BLaER1 treated with 17β-estradiol and CSF1 and Interleukin-3, amounts not matched to agents 10 nM and 100 nM (cell line): ENCODE measurements at regions not wholly inside any gene's neighbourhood (a gene's known extent, or its start where the extent isn't known, plus 50 kb on each side); places are given as distances from the start of the nearest gene placed in this dataset.

ENCODE experiments used
- H3K27ac ChIP-seq, 11 experiments: shearing (Covaris generic); formaldehyde crosslinking; 2 replicates each; pipeline ENCODE4 v1.8.1; 2022
- H3K27me3 ChIP-seq, 11 experiments: shearing (Covaris generic); formaldehyde crosslinking; 2 replicates each; pipeline ENCODE4 v1.8.1; 2022
- H3K36me3 ChIP-seq, 11 experiments: shearing (Covaris generic); formaldehyde crosslinking; 2 replicates each; pipeline ENCODE4 v1.8.1; 2022
- H3K4me1 ChIP-seq, 10 experiments: shearing (Covaris generic); formaldehyde crosslinking; 2 replicates each; pipeline ENCODE4 v1.8.1; 2022
- H3K4me2 ChIP-seq, 11 experiments: shearing (Covaris generic); formaldehyde crosslinking; 2 replicates each; pipeline ENCODE4 v1.8.1; 2022
- H3K4me3 ChIP-seq, 10 experiments: shearing (Covaris generic); formaldehyde crosslinking; 2 replicates each; pipeline ENCODE4 v1.8.1; 2022
- H3K9ac ChIP-seq, 11 experiments: shearing (Covaris generic); formaldehyde crosslinking; 2 replicates each; pipeline ENCODE4 v1.8.1; 2022
- H3K9me3 ChIP-seq, 11 experiments: shearing (Covaris generic); formaldehyde crosslinking; replicated peaks in 1 of 11; 2 replicates each; pipeline ENCODE4 v1.8.1; 2022
- H4K20me1 ChIP-seq, 11 experiments: shearing (Covaris generic); formaldehyde crosslinking; 2 replicates each; pipeline ENCODE4 v1.8.1; 2022
- Cebpa-rat ChIP-seq, 11 experiments: shearing (Covaris generic); IDR thresholded peaks; 2 replicates each; pipeline ENCODE4 v1.8.1; 2022

DNA sequence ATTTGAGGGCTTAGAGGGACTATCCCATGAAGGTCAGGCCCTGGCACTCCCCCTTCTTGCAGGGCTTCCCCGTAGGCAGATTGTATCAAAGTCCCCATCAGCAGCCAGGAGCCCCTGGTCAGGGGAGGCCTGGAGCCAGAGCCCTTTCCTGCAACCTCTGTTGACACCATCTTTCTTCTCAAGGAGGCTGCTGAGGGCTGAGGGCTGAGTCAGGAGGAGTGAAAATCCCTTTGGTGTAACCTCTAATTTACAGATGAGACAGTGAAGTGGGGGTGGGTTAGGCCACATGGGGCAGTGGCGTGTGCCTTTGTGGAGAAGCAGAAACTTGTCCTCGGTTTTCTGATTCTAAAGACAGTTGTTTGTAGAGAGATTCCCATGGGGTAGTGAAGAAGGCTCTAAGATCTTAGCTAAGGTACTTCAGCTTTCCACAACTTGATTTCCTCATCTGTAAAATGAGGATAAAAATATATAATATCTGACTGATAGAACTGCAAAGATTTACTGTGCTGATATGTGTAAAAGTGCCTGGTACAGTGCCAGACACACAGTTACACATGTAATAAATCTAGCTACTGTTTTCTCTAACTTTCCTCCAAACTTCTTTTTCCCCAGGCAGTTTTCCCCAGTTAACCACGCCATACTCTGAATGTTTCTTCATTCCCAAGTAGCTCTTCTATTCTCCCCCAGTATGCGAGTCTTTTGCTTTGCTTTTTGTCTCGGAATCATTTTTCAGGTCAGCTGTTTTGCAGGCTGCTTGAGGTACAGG is 249.4 kb upstream of the TPM1 start:
- Histone ChIP-seq H3K36me3 (no peaks in the 10 kb centered on the region; a peak in 1 of 22 replicates), H3K4me3 (no peak overlapping the region), H3K27ac (peak overlapping the region in 3 of 11 experiments; percentile 4 to 40 (median 38); a peak in 2 of 22 replicates), H3K4me2 (peak overlapping the region in 9 of 11 experiments; percentile 34 to 88 (median 77); a peak in 18 of 22 replicates), H4K20me1 (no peaks in the 10 kb centered on the region), H3K4me1 (peaks cover 0 to 51% (median 37%) of the 10 kb centered on the region in 10 experiments; a peak in 16 of 20 replicates), H3K9me3 (no peaks in the 10 kb centered on the region), H3K9ac (peak overlapping the region in 1 of 11 experiments; percentile 23; a peak in 1 of 22 replicates), H3K27me3 (no peaks in the 10 kb centered on the region)
- TF ChIP-seq Cebpa-rat (IDR thresholded peaks at IDR 0.05), result no peak

DNA sequence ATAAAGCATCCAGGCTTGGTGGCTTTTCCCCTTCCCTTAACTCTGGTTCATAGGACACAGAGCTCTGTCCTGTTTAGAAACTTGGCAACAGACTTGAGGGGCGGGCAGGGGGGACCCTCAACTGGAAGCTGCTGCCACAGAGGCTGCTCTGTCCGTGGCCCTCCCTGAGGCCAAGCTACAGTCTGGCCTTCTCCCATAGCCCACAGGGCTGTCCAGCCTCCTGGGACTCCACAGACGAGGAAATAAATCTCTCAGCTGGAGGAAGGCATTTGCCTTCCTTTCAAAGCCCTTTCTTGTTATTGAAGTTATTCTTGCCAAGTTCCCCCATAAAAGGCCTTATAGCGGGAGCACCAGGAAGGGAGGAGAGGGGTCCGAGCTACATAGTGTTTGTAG is 248.8 kb upstream of the TPM1 start:
- no peaks in the 10 kb centered on the region for H3K27me3 ChIP-seq
- H3K9me3 ChIP-seq, result no peaks in the 10 kb centered on the region
- TF ChIP-seq Cebpa-rat (IDR thresholded peaks at IDR 0.05), result no peak
- no peaks in the 10 kb centered on the region; a peak in 1 of 22 replicates for H3K36me3 ChIP-seq
- no peak overlapping the region for H3K9ac ChIP-seq
- no peak overlapping the region for H3K4me3 ChIP-seq
- peak overlapping the region in 8 of 11 experiments; percentile 5 to 88 (median 78); a peak in 14 of 22 replicates for H3K4me2 ChIP-seq
- H3K27ac ChIP-seq, result no peak overlapping the region
- H4K20me1 ChIP-seq, result no peaks in the 10 kb centered on the region
- peaks cover 0 to 51% (median 37%) of the 10 kb centered on the region in 10 experiments; a peak in 16 of 20 replicates for H3K4me1 ChIP-seq

DNA sequence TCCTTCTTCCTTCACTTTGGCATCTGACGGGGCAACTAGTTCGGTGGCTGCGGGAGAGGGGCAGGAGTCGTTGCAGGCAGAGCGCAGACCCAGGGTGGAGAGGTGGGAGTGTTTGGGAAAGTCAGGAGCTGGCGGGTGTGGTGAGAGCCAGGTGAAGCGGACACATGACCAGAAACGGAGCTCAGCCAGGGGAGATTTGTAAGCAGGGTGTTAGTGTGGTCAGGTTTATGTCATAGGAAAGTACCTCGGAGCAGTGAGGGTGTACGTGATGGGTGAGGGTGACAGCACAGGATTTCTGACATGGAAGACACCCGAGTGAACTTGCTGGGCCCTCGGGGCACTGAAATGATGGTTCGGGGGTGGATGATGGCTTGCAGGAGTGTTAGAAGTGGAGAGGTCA is 247.4 kb upstream of the TPM1 start:
- Histone ChIP-seq H4K20me1 (no peaks in the 10 kb centered on the region), H3K9me3 (no peaks in the 10 kb centered on the region), H3K9ac (no peak overlapping the region), H3K27ac (no peak overlapping the region), H3K27me3 (no peaks in the 10 kb centered on the region), H3K4me2 (no peak overlapping the region), H3K4me3 (no peak overlapping the region), H3K4me1 (peaks cover 0 to 44% (median 35%) of the 10 kb centered on the region in 10 experiments; a peak in 16 of 20 replicates), H3K36me3 (no peaks in the 10 kb centered on the region; a peak in 1 of 22 replicates)
- no peak for TF ChIP-seq Cebpa-rat (IDR thresholded peaks at IDR 0.05)

DNA sequence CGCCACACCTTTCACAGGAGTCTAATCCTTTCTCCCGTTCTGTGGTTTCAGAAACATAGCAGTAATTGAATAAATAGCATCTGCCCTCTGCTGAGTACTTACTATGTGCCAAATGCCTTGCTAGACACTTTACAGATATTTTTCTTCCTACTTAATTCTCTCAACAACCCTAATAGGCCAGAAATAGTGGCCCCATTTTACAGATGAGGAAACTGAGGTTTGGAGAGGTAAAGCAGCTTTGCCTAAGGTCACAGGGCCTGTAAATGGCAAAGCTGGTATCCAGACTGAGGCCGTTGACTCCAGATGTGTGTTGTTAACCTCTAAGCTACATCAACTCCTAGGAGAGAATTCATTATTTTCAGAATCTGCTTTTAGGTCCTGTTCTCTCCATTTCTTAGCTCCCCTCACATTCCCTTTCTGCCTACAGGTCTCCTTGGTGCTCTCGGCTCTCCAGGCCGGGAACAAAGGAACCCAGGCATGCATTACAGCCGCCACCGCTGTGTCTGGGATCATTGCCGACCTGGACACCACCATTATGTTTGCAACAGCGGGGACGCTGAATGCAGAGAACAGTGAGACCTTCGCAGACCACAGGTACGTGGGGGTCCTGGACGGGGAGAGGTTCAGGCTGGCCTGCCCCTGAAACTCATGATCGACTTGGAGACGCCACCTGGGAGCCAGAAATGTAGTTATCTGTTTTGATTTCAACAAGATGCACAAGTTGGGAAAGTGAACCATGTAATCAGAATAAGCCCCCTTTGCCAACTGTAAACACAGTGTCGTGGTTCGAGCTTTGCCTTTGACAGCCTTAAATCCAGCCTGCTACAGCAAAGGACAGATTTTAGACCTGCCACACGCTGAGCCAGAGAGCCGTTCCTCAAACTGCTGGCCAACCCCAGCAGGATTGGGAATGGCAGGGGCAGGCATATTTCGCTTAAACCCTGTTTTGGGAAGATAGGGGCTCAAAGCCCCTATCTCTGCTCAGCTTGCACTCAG is 246.5 kb upstream of the TPM1 start:
- Histone ChIP-seq H3K4me1 (peaks cover 0 to 38% (median 33%) of the 10 kb centered on the region in 10 experiments; a peak in 16 of 20 replicates), H3K4me3 (no peak overlapping the region)

DNA sequence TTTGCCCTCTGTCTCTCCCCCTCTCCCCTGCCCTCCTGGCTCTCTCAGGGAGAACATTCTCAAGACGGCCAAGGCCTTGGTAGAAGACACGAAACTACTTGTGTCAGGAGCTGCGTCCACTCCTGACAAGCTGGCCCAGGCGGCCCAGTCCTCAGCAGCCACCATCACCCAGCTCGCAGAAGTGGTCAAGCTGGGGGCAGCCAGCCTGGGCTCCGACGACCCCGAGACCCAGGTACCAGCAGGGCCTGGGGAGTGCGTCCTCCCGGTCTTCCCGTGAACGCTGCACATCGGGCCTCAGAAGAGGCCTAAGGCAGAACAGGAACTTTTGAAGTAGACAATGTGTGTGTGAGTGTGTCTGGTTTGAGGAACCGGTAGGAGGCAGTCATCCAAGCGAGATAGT is 245.4 kb upstream of the TPM1 start:
- no peak overlapping the region for H3K27ac ChIP-seq
- no peak overlapping the region for H3K4me2 ChIP-seq
- peaks cover 0 to 26% (median 22%) of the 10 kb centered on the region in 10 experiments; a peak in 16 of 20 replicates for H3K4me1 ChIP-seq

More for the DNA sequence above, 246.5 kb upstream of the TPM1 start:
- no peaks in the 10 kb centered on the region for H4K20me1 ChIP-seq
- H3K27me3 ChIP-seq, result no peaks in the 10 kb centered on the region
- no peak overlapping the region for H3K27ac ChIP-seq
- H3K9me3 ChIP-seq, result no peaks in the 10 kb centered on the region
- no peak overlapping the region for H3K9ac ChIP-seq
- no peak for TF ChIP-seq Cebpa-rat (IDR thresholded peaks at IDR 0.05)
- H3K4me2 ChIP-seq, result no peak overlapping the region
- H3K36me3 ChIP-seq, result peaks cover 0 to 5% (median 0%) of the 10 kb centered on the region in 11 experiments; a peak in 1 of 22 replicates

DNA sequence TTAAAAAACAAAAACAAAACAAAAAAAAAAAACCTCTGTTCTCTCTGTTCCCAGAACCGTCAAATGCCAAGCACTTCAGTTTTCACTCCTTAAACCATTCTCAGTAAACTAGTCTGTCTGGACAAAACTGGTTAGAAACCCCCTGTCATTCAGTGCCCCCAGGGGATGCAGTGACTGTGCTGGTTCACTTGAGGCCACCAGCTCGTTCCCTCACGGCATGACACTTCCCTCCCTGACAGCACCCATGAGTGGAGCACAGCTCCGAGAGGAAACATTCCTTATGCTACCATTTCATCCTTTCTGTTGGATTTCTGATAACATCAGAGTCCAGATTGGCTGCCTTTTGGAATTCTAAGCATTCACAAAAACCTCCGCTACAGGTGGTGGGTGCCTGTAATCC is 244.0 kb upstream of the TPM1 start:
- no peak overlapping the region for H3K4me3 ChIP-seq
- H3K4me1 ChIP-seq, result peaks cover 0 to 12% (median 9%) of the 10 kb centered on the region in 10 experiments; a peak in 13 of 20 replicates
- H3K4me2 ChIP-seq, result no peak overlapping the region
- no peak overlapping the region for H3K9ac ChIP-seq
- H4K20me1 ChIP-seq, result no peaks in the 10 kb centered on the region
- H3K9me3 ChIP-seq, result no peaks in the 10 kb centered on the region
- no peak for TF ChIP-seq Cebpa-rat (IDR thresholded peaks at IDR 0.05)
- no peaks in the 10 kb centered on the region for H3K27me3 ChIP-seq
- no peak overlapping the region for H3K27ac ChIP-seq
- peaks cover 0 to 5% (median 0%) of the 10 kb centered on the region in 11 experiments; a peak in 1 of 22 replicates for H3K36me3 ChIP-seq

More for the DNA sequence above, 245.4 kb upstream of the TPM1 start:
- H3K27me3 ChIP-seq, result no peaks in the 10 kb centered on the region
- H4K20me1 ChIP-seq, result no peaks in the 10 kb centered on the region
- no peaks in the 10 kb centered on the region for H3K9me3 ChIP-seq
- TF ChIP-seq Cebpa-rat (IDR thresholded peaks at IDR 0.05), result no peak
- no peak overlapping the region for H3K9ac ChIP-seq
- no peak overlapping the region for H3K4me3 ChIP-seq
- peaks cover 0 to 5% (median 0%) of the 10 kb centered on the region in 11 experiments; a peak in 1 of 22 replicates for H3K36me3 ChIP-seq

DNA sequence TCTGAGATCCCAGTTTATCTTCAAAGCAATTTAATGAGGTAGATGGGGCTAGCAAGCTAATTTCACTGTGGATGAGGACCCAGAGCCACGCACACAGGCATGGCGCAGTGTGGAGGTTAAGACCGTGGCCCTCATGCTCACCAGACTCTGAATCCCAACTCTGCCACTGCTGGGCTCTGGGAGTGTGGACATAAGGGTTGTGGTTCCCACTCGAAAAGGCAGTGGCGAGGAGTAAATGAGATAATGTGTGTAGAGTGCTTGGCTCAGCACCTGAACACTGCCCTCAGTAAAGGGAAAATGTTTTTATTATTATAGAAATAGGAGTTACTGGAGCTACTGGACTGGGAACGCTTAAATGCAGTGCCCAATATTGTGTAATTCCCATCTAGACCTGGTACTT is 243.5 kb upstream of the TPM1 start:
- no peak for TF ChIP-seq Cebpa-rat (IDR thresholded peaks at IDR 0.05)
- Histone ChIP-seq H3K4me2 (no peak overlapping the region), H3K27me3 (no peaks in the 10 kb centered on the region), H3K4me3 (no peak overlapping the region), H3K9ac (no peak overlapping the region), H3K36me3 (peaks cover 0 to 5% (median 0%) of the 10 kb centered on the region in 11 experiments; a peak in 1 of 22 replicates), H3K27ac (no peak overlapping the region), H3K4me1 (peaks cover 0 to 7% (median 4%) of the 10 kb centered on the region in 10 experiments; a peak in 13 of 20 replicates), H4K20me1 (no peaks in the 10 kb centered on the region), H3K9me3 (no peaks in the 10 kb centered on the region)

DNA sequence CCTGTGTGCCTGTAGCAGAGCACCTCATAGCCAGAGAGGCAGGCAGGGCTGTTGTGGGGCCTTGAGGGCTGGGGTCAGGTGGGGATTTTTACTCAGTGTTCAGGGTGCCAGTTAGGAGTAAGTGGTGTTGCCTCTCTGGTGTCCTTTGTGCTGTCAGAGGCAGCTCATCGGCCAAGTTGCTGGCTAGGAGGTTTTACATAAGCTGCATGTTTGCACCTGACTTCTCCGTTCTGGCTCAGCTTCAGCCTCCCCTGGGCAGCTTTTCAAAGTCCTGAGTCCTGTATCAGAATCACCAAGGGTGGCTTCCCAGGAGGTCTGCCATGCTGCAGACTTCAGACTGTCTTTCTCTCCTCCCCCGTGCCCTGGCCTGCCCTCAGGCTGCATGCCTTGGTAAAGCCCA is 242.6 kb upstream of the TPM1 start:
- Histone ChIP-seq H3K4me2 (no peak overlapping the region), H3K9me3 (no peaks in the 10 kb centered on the region), H3K9ac (no peak overlapping the region), H3K4me1 (no peaks in the 10 kb centered on the region), H3K27ac (no peak overlapping the region), H3K4me3 (no peak overlapping the region), H3K27me3 (no peaks in the 10 kb centered on the region), H4K20me1 (no peaks in the 10 kb centered on the region), H3K36me3 (peaks cover 0 to 12% (median 0%) of the 10 kb centered on the region in 11 experiments; a peak in 1 of 22 replicates)
- TF ChIP-seq Cebpa-rat (IDR thresholded peaks at IDR 0.05), result no peak

DNA sequence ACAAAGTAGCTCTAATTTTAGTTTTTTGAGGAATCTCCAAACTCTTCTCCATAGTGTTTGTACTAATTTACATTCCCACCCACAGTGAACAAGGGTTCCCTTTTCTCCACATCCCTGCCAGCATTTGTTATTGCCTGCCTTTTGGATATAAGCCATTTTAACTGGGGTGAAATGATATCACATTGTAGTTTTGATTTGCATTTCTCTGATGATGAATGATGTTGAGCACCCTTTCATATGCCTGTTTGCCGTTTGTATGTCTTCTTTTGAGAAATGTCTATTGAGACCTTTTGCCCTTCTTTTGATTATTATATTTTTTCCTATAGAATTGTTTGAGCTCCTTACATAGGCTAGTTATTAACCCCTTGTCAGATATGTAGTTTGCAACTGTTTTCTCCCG is 239.9 kb upstream of the TPM1 start:
- no peak for TF ChIP-seq Cebpa-rat (IDR thresholded peaks at IDR 0.05)
- Histone ChIP-seq H3K9me3 (no peaks in the 10 kb centered on the region), H3K4me3 (no peak overlapping the region), H4K20me1 (no peaks in the 10 kb centered on the region), H3K27me3 (no peaks in the 10 kb centered on the region), H3K4me2 (no peak overlapping the region), H3K4me1 (no peaks in the 10 kb centered on the region), H3K27ac (no peak overlapping the region), H3K36me3 (peaks cover 0 to 26% (median 0%) of the 10 kb centered on the region in 11 experiments; a peak in 1 of 22 replicates), H3K9ac (no peak overlapping the region)
